PFSK-1 (cell line): ENCODE measurements at regions not wholly inside any gene's neighbourhood (a gene's known extent, or its start where the extent isn't known, plus 50 kb on each side); places are given as distances from the start of the nearest gene placed in this dataset.

Experiments used
- FOXP2 ChIP-seq: optimal IDR thresholded peaks from 2 replicates; pipeline ENCODE3; 2011; ENCODE audit warnings: borderline replicate concordance, control low read depth, inconsistent platforms; ENCODE audit not compliant: insufficient read depth; ENCODE audit errors: extremely low read length, extremely low read depth
- POLR2AphosphoS5 ChIP-seq: IDR thresholded peaks from 2 replicates; pipeline ENCODE4 v1.6.1; 2012; ENCODE audit warnings: low read depth, mild to moderate bottlenecking, control low read depth, low read length, moderate library complexity
- SIN3A ChIP-seq: IDR thresholded peaks from 2 replicates; pipeline ENCODE4 v1.6.1; 2012; ENCODE audit warnings: mild to moderate bottlenecking, low read length, moderate library complexity, borderline replicate concordance; ENCODE audit not compliant: insufficient read depth
- TAF1 ChIP-seq: IDR thresholded peaks from 2 replicates; pipeline ENCODE4 v1.6.1; 2012; ENCODE audit warnings: low read length, control low read depth, borderline replicate concordance; ENCODE audit not compliant: insufficient read depth
- TF ChIP-seq, protein P1 (sequence below), 2 experiments: IDR thresholded peaks; 2 replicates each; pipeline versions ENCODE4 v1.6.1 to v1.8.0; 2011 to 2012; ENCODE audit warnings: low read depth in 2 of 2, low read length in 2 of 2, control low read depth in 1 of 2, inconsistent platforms in 1 of 2, mild to moderate bottlenecking in 1 of 2, moderate library complexity in 1 of 2; ENCODE audit not compliant: insufficient read depth in 1 of 2

- TF ChIP-seq FOXP2 (no peak), POLR2AphosphoS5 (no peak), SIN3A (no peak), TAF1 (no peak)
- TF ChIP-seq, protein P1, sequence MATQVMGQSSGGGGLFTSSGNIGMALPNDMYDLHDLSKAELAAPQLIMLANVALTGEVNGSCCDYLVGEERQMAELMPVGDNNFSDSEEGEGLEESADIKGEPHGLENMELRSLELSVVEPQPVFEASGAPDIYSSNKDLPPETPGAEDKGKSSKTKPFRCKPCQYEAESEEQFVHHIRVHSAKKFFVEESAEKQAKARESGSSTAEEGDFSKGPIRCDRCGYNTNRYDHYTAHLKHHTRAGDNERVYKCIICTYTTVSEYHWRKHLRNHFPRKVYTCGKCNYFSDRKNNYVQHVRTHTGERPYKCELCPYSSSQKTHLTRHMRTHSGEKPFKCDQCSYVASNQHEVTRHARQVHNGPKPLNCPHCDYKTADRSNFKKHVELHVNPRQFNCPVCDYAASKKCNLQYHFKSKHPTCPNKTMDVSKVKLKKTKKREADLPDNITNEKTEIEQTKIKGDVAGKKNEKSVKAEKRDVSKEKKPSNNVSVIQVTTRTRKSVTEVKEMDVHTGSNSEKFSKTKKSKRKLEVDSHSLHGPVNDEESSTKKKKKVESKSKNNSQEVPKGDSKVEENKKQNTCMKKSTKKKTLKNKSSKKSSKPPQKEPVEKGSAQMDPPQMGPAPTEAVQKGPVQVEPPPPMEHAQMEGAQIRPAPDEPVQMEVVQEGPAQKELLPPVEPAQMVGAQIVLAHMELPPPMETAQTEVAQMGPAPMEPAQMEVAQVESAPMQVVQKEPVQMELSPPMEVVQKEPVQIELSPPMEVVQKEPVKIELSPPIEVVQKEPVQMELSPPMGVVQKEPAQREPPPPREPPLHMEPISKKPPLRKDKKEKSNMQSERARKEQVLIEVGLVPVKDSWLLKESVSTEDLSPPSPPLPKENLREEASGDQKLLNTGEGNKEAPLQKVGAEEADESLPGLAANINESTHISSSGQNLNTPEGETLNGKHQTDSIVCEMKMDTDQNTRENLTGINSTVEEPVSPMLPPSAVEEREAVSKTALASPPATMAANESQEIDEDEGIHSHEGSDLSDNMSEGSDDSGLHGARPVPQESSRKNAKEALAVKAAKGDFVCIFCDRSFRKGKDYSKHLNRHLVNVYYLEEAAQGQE (IDR thresholded peaks at IDR 0.05; ENCODE audit: insufficient read depth in 1 of 2, low read depth in 2 of 2, low read length in 2 of 2): no peak
Observed at GRCh38 chr4:27974339-27974738, 1113.7 kb downstream of the STIM2 start.

- no peak for TF ChIP-seq SIN3A
Observed at GRCh38 chr4:27985522-27985921, 1124.9 kb downstream of the STIM2 start.

DNA sequence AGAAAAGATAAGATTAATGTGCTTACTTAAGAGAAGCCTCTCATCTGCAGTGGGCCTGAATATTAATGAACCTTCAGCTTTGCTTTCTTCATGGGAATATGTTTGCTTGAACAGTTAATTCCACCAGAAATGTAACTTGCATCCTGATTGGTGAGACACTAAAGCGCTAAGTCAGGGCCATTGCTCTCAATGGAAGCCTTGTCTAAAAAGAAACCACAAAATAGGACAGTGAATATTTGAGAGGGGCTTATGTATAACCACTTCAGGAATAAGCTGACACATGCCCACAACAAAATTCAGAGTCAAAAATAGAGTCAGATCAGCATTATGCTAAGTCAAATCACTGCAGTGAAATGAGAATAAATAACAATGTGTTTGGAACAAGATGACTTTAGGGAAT, 1125.8 kb downstream of the STIM2 start:
- TF ChIP-seq FOXP2: no peak
- no peak for TF ChIP-seq SIN3A
- no peak for TF ChIP-seq TAF1

DNA sequence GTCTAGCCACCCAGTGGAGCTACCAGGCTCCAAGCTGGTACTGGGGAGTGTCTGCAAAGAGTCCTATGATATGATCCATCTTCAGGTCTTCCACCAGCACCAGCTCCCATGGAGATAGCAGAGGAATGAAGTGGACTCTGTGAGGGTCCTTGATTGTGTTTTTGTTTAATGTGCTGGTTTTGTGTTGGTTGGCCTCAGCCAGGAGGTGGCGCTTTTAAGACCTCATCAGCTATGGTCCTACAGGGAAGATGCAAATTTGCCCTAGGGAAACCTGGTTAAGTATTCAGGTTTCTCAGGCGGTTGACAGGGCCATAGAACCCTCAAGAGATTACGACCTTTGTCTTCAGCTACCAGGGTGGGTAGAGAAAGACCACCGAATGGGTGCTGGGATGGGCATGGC, 1141.1 kb downstream of the STIM2 start:
- TF ChIP-seq SIN3A (no peak), TAF1 (no peak), FOXP2 (no peak), POLR2AphosphoS5 (no peak)
- TF ChIP-seq, protein P1 (IDR thresholded peaks at IDR 0.05; ENCODE audit: insufficient read depth in 1 of 2, low read depth in 2 of 2, low read length in 2 of 2): no peak

DNA sequence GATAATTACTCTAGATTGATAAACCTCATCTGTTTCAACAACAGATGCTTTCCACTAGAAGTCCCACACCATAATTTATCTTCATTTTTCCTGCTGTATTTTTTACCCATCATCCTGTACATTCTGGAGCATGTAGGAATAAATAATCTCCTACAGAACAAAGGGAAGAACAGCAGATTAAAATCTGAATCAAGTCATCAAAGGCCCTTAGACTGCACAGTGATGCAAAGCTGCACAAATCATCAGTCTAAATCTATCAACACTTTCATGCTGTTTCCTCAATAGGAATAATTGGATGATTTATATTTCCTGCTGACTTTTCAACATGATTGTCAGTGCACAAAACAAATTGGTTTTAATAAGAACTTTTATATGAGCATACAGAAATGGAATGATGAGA, 1143.9 kb downstream of the STIM2 start:
- TF ChIP-seq SIN3A: no peak
- TF ChIP-seq TAF1: no peak
- no peak for TF ChIP-seq POLR2AphosphoS5
- TF ChIP-seq, protein P1 (IDR thresholded peaks at IDR 0.05; ENCODE audit: insufficient read depth in 1 of 2, low read depth in 2 of 2, low read length in 2 of 2): no peak
- no peak for TF ChIP-seq FOXP2

DNA sequence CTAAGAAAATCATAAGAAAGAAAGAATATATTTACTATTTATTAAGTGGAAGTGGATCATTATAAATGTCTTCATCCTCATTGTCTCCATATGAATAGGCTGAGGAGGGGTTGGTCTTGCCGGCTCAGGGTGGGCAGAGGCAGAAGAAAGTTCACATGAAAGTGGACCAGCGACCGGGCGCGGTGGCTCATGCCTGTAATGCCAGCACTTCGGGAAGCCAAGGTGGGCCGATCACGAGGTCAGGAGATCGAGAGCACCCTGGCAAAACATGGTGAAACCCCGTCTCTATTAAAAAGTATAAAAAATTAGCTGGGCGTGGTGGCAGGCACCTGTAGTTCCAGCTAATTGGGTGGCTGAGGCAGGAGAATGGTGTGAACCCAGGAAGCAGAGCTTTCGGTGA, 1145.4 kb downstream of the STIM2 start:
- TF ChIP-seq, protein P1 (IDR thresholded peaks at IDR 0.05; ENCODE audit: insufficient read depth in 1 of 2, low read depth in 2 of 2, low read length in 2 of 2): no peak
- TF ChIP-seq POLR2AphosphoS5 (no peak), TAF1 (no peak), SIN3A (no peak), FOXP2 (no peak)
